K562 (cell line): ENCODE measurements at regions not wholly inside any gene's neighbourhood (a gene's known extent, or its start where the extent isn't known, plus 50 kb on each side); places are given as distances from the start of the nearest gene placed in this dataset.

ENCODE experiments used
- ATAC-seq: fragments of 200-7000 bp; cut with Tn5 transposase; 3 replicates; pipeline ENCODE4 v1.9.1; 2020; ENCODE audit warnings: moderate library complexity
- BruUV-seq: library from RNA; stranded (reverse); fragments of 400-500 nt; replicated peaks from 2 replicates; lab custom pipeline; 2021; lab: Mats Ljungman, UMichigan
- CTCF ChIA-PET: fragments of 300-600 bp; formaldehyde crosslinking; extraction: SDS; loops from one replicate; lab custom pipeline; 2021; ENCODE audit warnings: low intra/inter-chr PET ratio; lab: Yijun Ruan, JAX
- POLR2A ChIA-PET: fragments of 300-600, 350-650 bp; sonication (Branson Sonifier 250); formaldehyde crosslinking; extraction: SDS; loops from one replicate; lab custom pipeline; 2021; ENCODE audit warnings: antibody characterized with exemption, inconsistent platforms; lab: Yijun Ruan, JAX
- DNase-seq, 4 experiments: peaks; one replicate each; pipeline versions ENCODE4 v3.0.0 to v3.0.0-alpha.2; 2011 to 2018; ENCODE audit warnings: low spot score in 3 of 4, mixed read lengths in 3 of 4; ENCODE audit errors: extremely low read depth in 1 of 4
- FAIRE-seq: peaks from 2 replicates; lab custom pipeline; 2011; peaks lifted over from hg19 to GRCh38; lab: Jason Lieb, UNC
- H2AFZ ChIP-seq: 2 replicates; pipeline ENCODE4 v1.6.0; 2011; ENCODE audit warnings: low read depth, low read length, control low read depth, inconsistent platforms
- H3K27ac ChIP-seq: fragments of 200-600 bp; 3 replicates; pipeline ENCODE4 v1.8.0; 2011; ENCODE audit warnings: low read depth, mild to moderate bottlenecking, control low read depth, inconsistent platforms, low read length, moderate library complexity, mixed read lengths; ENCODE audit errors: extremely low read depth
- H3K27me3 ChIP-seq, 2 experiments: fragments of 300-600 bp in 1 of 2; 2 replicates in 1 of 2; 3 replicates in 1 of 2; pipeline versions ENCODE4 v1.6.0 to v1.8.0; 2011; ENCODE audit warnings: inconsistent platforms in 2 of 2, low read length in 2 of 2, mild to moderate bottlenecking in 1 of 2, mixed read lengths in 1 of 2, moderate library complexity in 1 of 2; ENCODE audit not compliant: control insufficient read depth in 2 of 2, insufficient read depth in 2 of 2
- H3K36me3 ChIP-seq: fragments of 300-600 bp; 3 replicates; pipeline ENCODE4 v1.8.0; 2011; ENCODE audit warnings: mild to moderate bottlenecking, low read length, inconsistent platforms; ENCODE audit not compliant: control insufficient read depth, insufficient read depth
- H3K4me1 ChIP-seq, 2 experiments: fragments of 200-600 bp in 1 of 2; replicated peaks in 1 of 2; 2 replicates in 1 of 2; 3 replicates in 1 of 2; pipeline versions ENCODE4 v1.5.1 to v1.8.0; 2011; ENCODE audit warnings: inconsistent platforms in 2 of 2, low read length in 2 of 2, mild to moderate bottlenecking in 1 of 2, mixed read lengths in 1 of 2, moderate library complexity in 1 of 2; ENCODE audit not compliant: control insufficient read depth in 2 of 2, insufficient read depth in 2 of 2
- H3K4me2 ChIP-seq: 2 replicates; pipeline ENCODE4 v1.6.1; 2011; ENCODE audit warnings: low read length, control low read depth, inconsistent platforms, mixed read lengths; ENCODE audit not compliant: insufficient read depth
- H3K4me3 ChIP-seq: fragments of 200-600 bp; sonication (generic), shearing (Covaris generic); 2 replicates; pipeline ENCODE4 v1.5.1; 2016; ENCODE audit warnings: control low read depth, inconsistent platforms
- H3K79me2 ChIP-seq: fragments of 200-600 bp; 3 replicates; pipeline ENCODE4 v1.8.0; 2011; ENCODE audit warnings: low read length, inconsistent platforms; ENCODE audit not compliant: control insufficient read depth, insufficient read depth
- H3K9ac ChIP-seq, 2 experiments: 2 replicates each; pipeline versions ENCODE4 v1.6.0 to v1.6.1; 2011; ENCODE audit warnings: low read depth in 2 of 2, low read length in 2 of 2, control low read depth in 1 of 2, inconsistent platforms in 1 of 2, mild to moderate bottlenecking in 1 of 2, mixed read lengths in 1 of 2; ENCODE audit not compliant: insufficient read depth in 1 of 2
- H3K9me1 ChIP-seq: one replicate; pipeline ENCODE4 v1.6.0; 2011; ENCODE audit warnings: inconsistent platforms, mild to moderate bottlenecking, low read length, moderate library complexity; ENCODE audit not compliant: control insufficient read depth, insufficient read depth
- H3K9me3 ChIP-seq: replicated peaks from 2 replicates; pipeline ENCODE4 v1.5.1; 2011; ENCODE audit warnings: low read depth, low read length, inconsistent platforms; ENCODE audit not compliant: control insufficient read depth, insufficient read depth
- H4K20me1 ChIP-seq: replicated peaks from 2 replicates; pipeline ENCODE4 v1.6.1; 2011; ENCODE audit warnings: low read length, inconsistent platforms, mixed read lengths; ENCODE audit not compliant: control insufficient read depth, insufficient read depth
- ASH1L ChIP-seq: fragments of 450-650 bp; IDR thresholded peaks from 2 replicates; pipeline ENCODE4 v1.6.1; 2018; ENCODE audit warnings: borderline replicate concordance, mild to moderate bottlenecking, low read depth; ENCODE audit not compliant: partially characterized antibody
- ATF7 ChIP-seq: fragments of 450-650 bp; IDR thresholded peaks from 2 replicates; pipeline ENCODE4 v1.7.1; 2014; ENCODE audit warnings: mild to moderate bottlenecking, moderate library complexity
- CBX3 ChIP-seq, 2 experiments: IDR thresholded peaks; 1 replicate in 1 of 2; 2 replicates in 1 of 2; pipeline ENCODE4 v1.6.1; 2012; ENCODE audit warnings: inconsistent platforms in 2 of 2, low read length in 2 of 2, borderline replicate concordance in 1 of 2, control low read depth in 1 of 2
- CGGBP1 ChIP-seq: fragments of 250-450 bp; sonication (Bioruptor Pico); IDR thresholded peaks from 2 replicates; pipeline ENCODE4 v1.9.0; 2021; ENCODE audit warnings: mild to moderate bottlenecking
- DACH1 ChIP-seq: fragments of 450-650 bp; IDR thresholded peaks from 2 replicates; pipeline ENCODE4 v1.6.1; 2018; ENCODE audit not compliant: partially characterized antibody
- FOXK1 ChIP-seq: sonication (generic); formaldehyde crosslinking; IDR thresholded peaks from 2 replicates; pipeline ENCODE4 v1.8.0; 2022; ENCODE audit warnings: missing genetic modification reagents, mild to moderate bottlenecking, borderline replicate concordance
- FUS ChIP-seq: fragments of 200-400 bp; formaldehyde crosslinking; optimal IDR thresholded peaks from 2 replicates; pipeline ENCODE3; 2017; ENCODE audit warnings: low read depth, low read length
- ILK ChIP-seq: fragments of 450-650 bp; IDR thresholded peaks from 2 replicates; pipeline ENCODE4 v1.6.1; 2016; ENCODE audit warnings: missing genetic modification characterization, low read depth, mild to moderate bottlenecking, missing compliant biosample characterization, moderate library complexity, borderline replicate concordance
- LEF1 ChIP-seq: fragments of 450-650 bp; IDR thresholded peaks from 2 replicates; pipeline ENCODE4 v1.6.1; 2016; ENCODE audit warnings: mild to moderate bottlenecking
- MTA3 ChIP-seq: fragments of 450-650 bp; formaldehyde crosslinking; IDR thresholded peaks from 2 replicates; pipeline ENCODE4 v1.6.1; 2017; ENCODE audit warnings: mild to moderate bottlenecking, borderline replicate concordance
- PML ChIP-seq: IDR thresholded peaks from 2 replicates; pipeline ENCODE4 v1.6.1; 2012; ENCODE audit warnings: low read length, inconsistent platforms
- SRF ChIP-seq, 2 experiments: fragments of 250-450, 450-650 bp in 1 of 2; sonication (Bioruptor Pico) in 1 of 2; sonication (generic) in 1 of 2; formaldehyde crosslinking; IDR thresholded peaks; 2 replicates each; pipeline versions ENCODE4 v1.5.0 to v1.5.1; 2020 to 2022; ENCODE audit warnings: mild to moderate bottlenecking in 1 of 2, missing genetic modification reagents in 1 of 2
- TSHZ1 ChIP-seq: fragments of 250-450 bp; sonication (Bioruptor Pico); IDR thresholded peaks from 2 replicates; pipeline ENCODE4 v1.4.0; 2020; ENCODE audit warnings: mild to moderate bottlenecking, moderate library complexity
- U2AF1 ChIP-seq: fragments of 200-400 bp; formaldehyde crosslinking; optimal IDR thresholded peaks from 2 replicates; pipeline ENCODE3; 2017; ENCODE audit warnings: mild to moderate bottlenecking, low read depth, low read length, moderate library complexity
- USF2 ChIP-seq: sonication (generic); formaldehyde crosslinking; IDR thresholded peaks from 2 replicates; pipeline ENCODE4 v1.5.0; 2020; ENCODE audit warnings: missing genetic modification reagents
- YBX1 ChIP-seq: fragments of 450-650 bp; IDR thresholded peaks from 2 replicates; pipeline ENCODE4 v1.7.1; 2016; ENCODE audit warnings: mild to moderate bottlenecking
- ZNF12 ChIP-seq: sonication (generic); formaldehyde crosslinking; IDR thresholded peaks from 2 replicates; pipeline ENCODE4 v1.4.0; 2020; ENCODE audit warnings: mild to moderate bottlenecking, missing genetic modification reagents
- ZNF408 ChIP-seq: fragments of 250-450 bp; sonication (Bioruptor Pico); IDR thresholded peaks from 2 replicates; pipeline ENCODE4 v1.4.0; 2020; ENCODE audit warnings: low read depth, mild to moderate bottlenecking, moderate library complexity
- ZNF507 ChIP-seq: conservative IDR thresholded peaks from 2 replicates; pipeline ENCODE4 v1.6.1; 2017; ENCODE audit warnings: missing genetic modification characterization, missing compliant biosample characterization
- WGBS: fragments of 100-300 bp; shearing (Covaris generic); methylation state at CpG from one replicate; pipeline ENCODE4 v1.1.6; 2016; ENCODE audit warnings: low coverage, mixed read lengths; ENCODE audit not compliant: insufficient coverage; ENCODE audit errors: missing lambda C conversion rate; 5-methylcytosine and 5-hydroxymethylcytosine counted together
- in situ Hi-C: fragments of 300-500 bp; cut with MboI; formaldehyde crosslinking; loops from 4 replicates; pipeline ENCODE4 v1.15.0; 2018; ENCODE audit warnings: inconsistent platforms, mixed read lengths
- intact Hi-C: fragments of 100-400 bp; cut with micrococcal nuclease; formaldehyde crosslinking; loops from 2 replicates; pipeline ENCODE4 v1.14.2; 2022

GRCh38 chr5:54764102-54765090 is 221.0 kb downstream of the ESM1 start:
- Histone ChIP-seq H3K4me2 (no peak overlapping the region), H3K27ac (no peak overlapping the region), H3K27me3 (no peaks in the 10 kb centered on the region), H3K9me1 (no peaks in the 10 kb centered on the region), H4K20me1 (no peaks in the 10 kb centered on the region), H3K79me2 (no peaks in the 10 kb centered on the region), H3K36me3 (no peaks in the 10 kb centered on the region), H3K4me3 (no peak overlapping the region), H3K9me3 (no peaks in the 10 kb centered on the region), H2AFZ (no peak overlapping the region), H3K4me1 (no peaks in the 10 kb centered on the region), H3K9ac (no peak overlapping the region)
- intact Hi-C loops: loop anchor here (5.0 kb wide), 1 partner anchor 247 kb away; the partner anchor contains the start of gene SNX18
- TF ChIP-seq U2AF1 (no peak), DACH1 (no peak), LEF1 (no peak), YBX1 (no peak), FOXK1 (CRISPR knock-in tag) (no peak), ZNF12 (CRISPR knock-in tag) (no peak), ATF7 (no peak), TSHZ1 (CRISPR knock-in tag) (no peak), MTA3 (no peak), PML (no peak), SRF (CRISPR knock-in tag; IDR thresholded peaks at IDR 0.05) (no peak), ZNF507 (tag) (no peak), CBX3 (IDR thresholded peaks at IDR 0.05; ENCODE audit: borderline replicate concordance in 1 of 2, low read length in 2 of 2) (no peak), CGGBP1 (CRISPR knock-in tag) (no peak), USF2 (CRISPR knock-in tag) (no peak), FUS (no peak), ILK (tag) (no peak), ZNF408 (no peak), ASH1L (no peak)
- ChIA-PET POLR2A (interaction anchor here (0.6 to 1.5 kb wide), 2 partner anchors 26 to 28 kb away, joined by 3 to 4 read pairs; no protein-coding TSS in a partner anchor), CTCF (no interaction called here)
- no peak for ATAC-seq
- FAIRE-seq: no peak
- in situ Hi-C loops: no loop called here
- no TSS peak for BruUV-seq
- no peak for DNase-seq
- 21% methylated on average over 5 of the region's 5 CpGs for WGBS
